ENCODE measurements at regions not wholly inside any gene's neighbourhood (a gene's known extent, or its start where the extent isn't known, plus 50 kb on each side); places are given as distances from the start of the nearest gene placed in this dataset.

DNA sequence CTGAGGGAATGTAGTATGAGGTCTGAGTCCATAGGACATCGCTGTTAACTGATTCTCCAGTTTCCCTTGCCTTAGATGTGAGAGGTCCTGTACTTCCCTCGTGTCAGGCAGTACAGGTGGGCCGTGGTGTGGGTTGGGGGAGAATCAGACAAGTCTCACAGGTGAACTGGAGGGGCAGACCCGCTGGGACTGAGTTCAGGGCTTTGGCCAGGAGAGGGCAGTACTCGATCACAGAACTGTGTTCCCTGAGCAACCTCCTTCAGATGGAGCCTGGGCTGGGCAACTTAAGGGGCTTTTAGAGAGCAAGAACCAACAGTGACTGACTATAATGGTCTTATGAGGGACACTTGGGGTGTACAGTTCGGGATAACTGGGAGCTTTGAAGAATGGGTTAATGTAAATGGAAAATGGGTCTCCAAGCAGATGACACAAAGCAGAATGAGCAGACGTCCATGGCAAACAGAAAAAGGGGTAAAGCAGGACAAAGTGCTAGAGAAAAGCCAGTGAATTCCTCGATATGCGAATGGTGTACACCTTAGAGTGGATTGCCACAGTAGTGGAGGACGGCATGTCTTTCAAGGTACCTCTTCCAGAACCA lies 83.6 kb downstream of the CCNG2 start:
- no peak for TF ChIP-seq SP1 (IDR thresholded peaks at IDR 0.05)
- no peak for TF ChIP-seq SP1 (CRISPR knock-in tag; IDR thresholded peaks at IDR 0.05)
- no peak for TF ChIP-seq GLI4 (CRISPR knock-in tag; IDR thresholded peaks at IDR 0.05; ENCODE audit: borderline replicate concordance)
- TF ChIP-seq, protein P1, sequence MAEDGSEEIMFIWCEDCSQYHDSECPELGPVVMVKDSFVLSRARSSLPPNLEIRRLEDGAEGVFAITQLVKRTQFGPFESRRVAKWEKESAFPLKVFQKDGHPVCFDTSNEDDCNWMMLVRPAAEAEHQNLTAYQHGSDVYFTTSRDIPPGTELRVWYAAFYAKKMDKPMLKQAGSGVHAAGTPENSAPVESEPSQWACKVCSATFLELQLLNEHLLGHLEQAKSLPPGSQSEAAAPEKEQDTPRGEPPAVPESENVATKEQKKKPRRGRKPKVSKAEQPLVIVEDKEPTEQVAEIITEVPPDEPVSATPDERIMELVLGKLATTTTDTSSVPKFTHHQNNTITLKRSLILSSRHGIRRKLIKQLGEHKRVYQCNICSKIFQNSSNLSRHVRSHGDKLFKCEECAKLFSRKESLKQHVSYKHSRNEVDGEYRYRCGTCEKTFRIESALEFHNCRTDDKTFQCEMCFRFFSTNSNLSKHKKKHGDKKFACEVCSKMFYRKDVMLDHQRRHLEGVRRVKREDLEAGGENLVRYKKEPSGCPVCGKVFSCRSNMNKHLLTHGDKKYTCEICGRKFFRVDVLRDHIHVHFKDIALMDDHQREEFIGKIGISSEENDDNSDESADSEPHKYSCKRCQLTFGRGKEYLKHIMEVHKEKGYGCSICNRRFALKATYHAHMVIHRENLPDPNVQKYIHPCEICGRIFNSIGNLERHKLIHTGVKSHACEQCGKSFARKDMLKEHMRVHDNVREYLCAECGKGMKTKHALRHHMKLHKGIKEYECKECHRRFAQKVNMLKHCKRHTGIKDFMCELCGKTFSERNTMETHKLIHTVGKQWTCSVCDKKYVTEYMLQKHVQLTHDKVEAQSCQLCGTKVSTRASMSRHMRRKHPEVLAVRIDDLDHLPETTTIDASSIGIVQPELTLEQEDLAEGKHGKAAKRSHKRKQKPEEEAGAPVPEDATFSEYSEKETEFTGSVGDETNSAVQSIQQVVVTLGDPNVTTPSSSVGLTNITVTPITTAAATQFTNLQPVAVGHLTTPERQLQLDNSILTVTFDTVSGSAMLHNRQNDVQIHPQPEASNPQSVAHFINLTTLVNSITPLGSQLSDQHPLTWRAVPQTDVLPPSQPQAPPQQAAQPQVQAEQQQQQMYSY (CRISPR knock-in tag; IDR thresholded peaks at IDR 0.05) = no peak
- TF ChIP-seq, protein P2, sequence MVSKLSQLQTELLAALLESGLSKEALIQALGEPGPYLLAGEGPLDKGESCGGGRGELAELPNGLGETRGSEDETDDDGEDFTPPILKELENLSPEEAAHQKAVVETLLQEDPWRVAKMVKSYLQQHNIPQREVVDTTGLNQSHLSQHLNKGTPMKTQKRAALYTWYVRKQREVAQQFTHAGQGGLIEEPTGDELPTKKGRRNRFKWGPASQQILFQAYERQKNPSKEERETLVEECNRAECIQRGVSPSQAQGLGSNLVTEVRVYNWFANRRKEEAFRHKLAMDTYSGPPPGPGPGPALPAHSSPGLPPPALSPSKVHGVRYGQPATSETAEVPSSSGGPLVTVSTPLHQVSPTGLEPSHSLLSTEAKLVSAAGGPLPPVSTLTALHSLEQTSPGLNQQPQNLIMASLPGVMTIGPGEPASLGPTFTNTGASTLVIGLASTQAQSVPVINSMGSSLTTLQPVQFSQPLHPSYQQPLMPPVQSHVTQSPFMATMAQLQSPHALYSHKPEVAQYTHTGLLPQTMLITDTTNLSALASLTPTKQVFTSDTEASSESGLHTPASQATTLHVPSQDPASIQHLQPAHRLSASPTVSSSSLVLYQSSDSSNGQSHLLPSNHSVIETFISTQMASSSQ (IDR thresholded peaks at IDR 0.05; ENCODE audit: low read depth) = no peak
- TF ChIP-seq, protein P2 (CRISPR knock-in tag; IDR thresholded peaks at IDR 0.05; ENCODE audit: borderline replicate concordance) = no peak
- TF ChIP-seq ZNF274 (CRISPR knock-in tag; IDR thresholded peaks at IDR 0.05) = no peak
- no peak for TF ChIP-seq CEBPG (CRISPR knock-in tag; IDR thresholded peaks at IDR 0.05)
- no peak for TF ChIP-seq ZNF644 (CRISPR knock-in tag; IDR thresholded peaks at IDR 0.05; ENCODE audit: low read depth)
- no peak for TF ChIP-seq HMGA1 (CRISPR knock-in tag; conservative IDR thresholded peaks at IDR 0.05)
- TF ChIP-seq ZNF121 (CRISPR knock-in tag; IDR thresholded peaks at IDR 0.05) = no peak
- TF ChIP-seq, protein P3, sequence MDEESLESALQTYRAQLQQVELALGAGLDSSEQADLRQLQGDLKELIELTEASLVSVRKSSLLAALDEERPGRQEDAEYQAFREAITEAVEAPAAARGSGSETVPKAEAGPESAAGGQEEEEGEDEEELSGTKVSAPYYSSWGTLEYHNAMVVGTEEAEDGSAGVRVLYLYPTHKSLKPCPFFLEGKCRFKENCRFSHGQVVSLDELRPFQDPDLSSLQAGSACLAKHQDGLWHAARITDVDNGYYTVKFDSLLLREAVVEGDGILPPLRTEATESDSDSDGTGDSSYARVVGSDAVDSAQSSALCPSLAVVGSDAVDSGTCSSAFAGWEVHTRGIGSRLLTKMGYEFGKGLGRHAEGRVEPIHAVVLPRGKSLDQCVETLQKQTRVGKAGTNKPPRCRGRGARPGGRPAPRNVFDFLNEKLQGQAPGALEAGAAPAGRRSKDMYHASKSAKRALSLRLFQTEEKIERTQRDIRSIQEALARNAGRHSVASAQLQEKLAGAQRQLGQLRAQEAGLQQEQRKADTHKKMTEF (CRISPR knock-in tag; IDR thresholded peaks at IDR 0.05) = no peak
- TF ChIP-seq ZNF558 (CRISPR knock-in tag; IDR thresholded peaks at IDR 0.05; ENCODE audit: borderline replicate concordance) = 0 out of 2 replicates have a peak, but pooled peaks have one; percentile 49
- no peak for TF ChIP-seq CC2D1A (CRISPR knock-in tag; IDR thresholded peaks at IDR 0.05)

Data from HepG2 (cell line).